IgD-negative memory B cell (primary cell): ENCODE measurements at regions not wholly inside any gene's neighbourhood (a gene's known extent, or its start where the extent isn't known, plus 50 kb on each side); places are given as distances from the start of the nearest gene placed in this dataset.
"Not testable (repeated sequence)": the region's sequence is repeated elsewhere in the genome, so short reads cannot be mapped to it uniquely, and the experiment has no call there.

Experiments
- H3K27ac Mint-ChIP-seq, 3 donors: one replicate each; pipeline ENCODE4 v1.8.0; 2020 to 2022; ENCODE audit warnings: mild to moderate bottlenecking in 3 of 3, mixed read lengths in 3 of 3, moderate library complexity in 1 of 3
- H3K27me3 Mint-ChIP-seq: one replicate; pipeline ENCODE4 v1.8.0; 2021; ENCODE audit warnings: mixed read lengths
- H3K36me3 Mint-ChIP-seq: one replicate; pipeline ENCODE4 v1.8.0; 2020; ENCODE audit warnings: mild to moderate bottlenecking, mixed read lengths
- H3K4me1 Mint-ChIP-seq, 3 donors: one replicate each; pipeline ENCODE4 v1.8.0; 2020 to 2022; ENCODE audit warnings: mixed read lengths in 3 of 3, mild to moderate bottlenecking in 1 of 3
- H3K4me3 Mint-ChIP-seq, 4 donors: one replicate each; pipeline ENCODE4 v1.8.0; 2020 to 2022; ENCODE audit warnings: mild to moderate bottlenecking in 4 of 4, mixed read lengths in 4 of 4, moderate library complexity in 3 of 4
- H3K9me3 Mint-ChIP-seq, 3 donors: one replicate each; pipeline ENCODE4 v1.8.0; 2020 to 2021; ENCODE audit warnings: mixed read lengths in 3 of 3, mild to moderate bottlenecking in 1 of 3

GRCh38 chr7:70989-71388 lies 121.4 kb upstream of the FAM20C start:
- H3K27ac Mint-ChIP-seq, H3K36me3 Mint-ChIP-seq: not testable (repeated sequence)

DNA sequence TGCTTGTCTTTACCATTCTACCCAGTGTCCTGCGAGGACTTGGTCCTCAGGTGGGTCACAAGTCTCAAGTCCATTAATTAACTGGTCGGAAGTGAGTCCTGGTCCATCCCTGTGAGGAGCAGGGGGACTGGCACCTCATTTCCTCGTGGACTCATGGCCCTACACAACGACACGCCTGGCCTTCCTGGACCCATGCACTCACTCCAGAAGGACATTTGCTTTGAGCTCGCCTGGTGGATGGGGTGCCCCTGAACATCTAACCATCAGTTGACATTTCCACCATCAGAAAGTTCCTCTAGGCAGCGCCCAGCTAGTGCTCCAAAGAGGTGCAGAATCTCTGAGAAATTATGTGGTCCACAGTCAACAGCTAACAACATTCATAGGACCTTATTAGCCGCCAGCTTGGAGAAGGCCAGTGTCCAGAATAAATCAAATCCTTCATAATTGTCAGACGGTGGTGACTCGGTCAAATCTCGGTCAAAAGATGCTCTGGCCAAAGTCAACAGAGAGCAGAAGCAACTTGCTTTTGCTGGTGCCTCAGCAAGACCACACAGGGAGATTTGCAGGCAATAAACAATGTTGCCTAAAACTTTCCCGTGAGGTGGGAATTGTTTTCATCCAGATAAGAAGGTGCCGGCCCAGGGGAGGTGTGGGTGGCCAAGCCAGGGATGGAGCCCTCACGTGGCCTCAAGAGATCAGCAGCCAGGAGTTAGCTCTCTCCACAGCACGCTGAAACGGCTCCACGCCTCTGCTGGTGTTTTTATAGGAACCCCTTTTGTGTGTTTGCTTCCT lies 119.9 kb upstream of the FAM20C start:
- not testable (repeated sequence) for H3K9me3 Mint-ChIP-seq, H3K27ac Mint-ChIP-seq, H3K27me3 Mint-ChIP-seq, H3K4me3 Mint-ChIP-seq, H3K4me1 Mint-ChIP-seq, H3K36me3 Mint-ChIP-seq

More at GRCh38 chr7:70989-71388, 121.4 kb upstream of the FAM20C start:
- not testable (repeated sequence) for H3K27me3 Mint-ChIP-seq, H3K4me3 Mint-ChIP-seq, H3K9me3 Mint-ChIP-seq, H3K4me1 Mint-ChIP-seq

- H3K4me3 Mint-ChIP-seq, H3K27me3 Mint-ChIP-seq, H3K9me3 Mint-ChIP-seq, H3K4me1 Mint-ChIP-seq, H3K27ac Mint-ChIP-seq, H3K36me3 Mint-ChIP-seq: not testable (repeated sequence)
Measured at GRCh38 chr7:73058-73331, 119.4 kb upstream of the FAM20C start.

DNA sequence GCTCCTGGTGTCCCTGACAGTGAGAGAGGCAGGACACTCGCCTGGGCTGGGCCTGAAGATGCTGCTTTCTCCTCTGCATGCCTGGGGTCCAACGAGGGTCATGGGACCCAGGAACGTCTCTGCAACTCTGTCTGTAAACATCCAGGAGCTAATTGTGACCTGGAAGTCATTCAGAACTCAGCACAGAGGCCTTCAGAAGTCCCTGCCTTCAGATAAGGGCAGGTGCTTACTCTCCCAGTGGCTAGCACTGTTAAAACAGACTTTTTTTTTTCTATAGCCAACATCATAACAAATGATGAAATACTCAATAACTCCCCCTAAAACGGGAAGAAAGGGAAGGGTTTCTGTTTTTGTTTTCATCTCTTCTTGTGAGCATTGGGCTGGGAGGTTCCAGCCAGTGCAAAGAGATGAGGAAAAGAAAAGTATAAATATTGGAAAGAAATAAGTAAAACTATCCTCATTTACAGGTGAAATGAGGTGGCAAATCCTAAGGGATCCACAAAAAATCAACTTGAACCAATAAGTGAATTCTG lies 118.3 kb upstream of the FAM20C start:
- not testable (repeated sequence) for H3K36me3 Mint-ChIP-seq, H3K4me3 Mint-ChIP-seq, H3K27me3 Mint-ChIP-seq, H3K4me1 Mint-ChIP-seq, H3K9me3 Mint-ChIP-seq, H3K27ac Mint-ChIP-seq

DNA sequence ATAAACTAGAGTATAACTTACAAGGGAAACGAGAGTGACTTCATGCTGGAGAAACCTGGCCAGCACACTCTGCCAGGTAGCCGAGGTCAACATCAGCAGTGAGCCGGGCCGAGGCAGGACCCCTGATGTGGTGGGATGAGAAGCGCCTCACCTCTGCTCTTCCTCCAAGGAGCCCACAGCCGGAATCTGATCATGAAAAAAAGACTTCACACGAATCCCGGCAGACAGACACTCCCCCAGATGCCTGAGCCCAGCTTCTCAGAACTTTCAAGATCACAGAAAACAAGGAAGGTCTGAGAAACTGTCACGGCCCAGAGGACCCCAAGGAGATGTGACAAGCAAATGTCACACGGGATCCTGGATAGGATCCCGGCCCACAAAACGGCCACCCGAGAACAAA lies 116.9 kb upstream of the FAM20C start:
- not testable (repeated sequence) for H3K4me1 Mint-ChIP-seq, H3K36me3 Mint-ChIP-seq, H3K9me3 Mint-ChIP-seq, H3K27ac Mint-ChIP-seq, H3K27me3 Mint-ChIP-seq, H3K4me3 Mint-ChIP-seq

DNA sequence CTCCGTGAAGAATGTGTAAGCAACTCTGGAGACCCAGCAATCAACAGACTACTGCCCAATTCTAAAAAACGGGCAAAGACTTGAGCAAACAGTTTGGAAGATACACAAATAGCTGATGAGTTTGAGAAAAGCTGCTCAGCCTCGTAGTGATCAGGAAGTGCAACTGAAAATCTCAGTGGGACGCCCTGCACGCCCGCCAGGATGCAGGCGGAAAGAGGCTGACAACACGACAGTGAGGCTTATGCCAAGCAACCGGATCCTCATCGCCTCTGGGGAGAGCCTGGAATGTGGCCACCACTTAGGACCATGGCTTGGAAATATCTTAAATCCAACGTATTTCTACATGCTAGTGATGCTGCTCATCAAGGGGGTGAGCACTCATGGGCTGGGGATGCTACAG lies 116.2 kb upstream of the FAM20C start:
- H3K36me3 Mint-ChIP-seq, H3K27me3 Mint-ChIP-seq, H3K4me1 Mint-ChIP-seq, H3K27ac Mint-ChIP-seq, H3K9me3 Mint-ChIP-seq, H3K4me3 Mint-ChIP-seq: not testable (repeated sequence)

DNA sequence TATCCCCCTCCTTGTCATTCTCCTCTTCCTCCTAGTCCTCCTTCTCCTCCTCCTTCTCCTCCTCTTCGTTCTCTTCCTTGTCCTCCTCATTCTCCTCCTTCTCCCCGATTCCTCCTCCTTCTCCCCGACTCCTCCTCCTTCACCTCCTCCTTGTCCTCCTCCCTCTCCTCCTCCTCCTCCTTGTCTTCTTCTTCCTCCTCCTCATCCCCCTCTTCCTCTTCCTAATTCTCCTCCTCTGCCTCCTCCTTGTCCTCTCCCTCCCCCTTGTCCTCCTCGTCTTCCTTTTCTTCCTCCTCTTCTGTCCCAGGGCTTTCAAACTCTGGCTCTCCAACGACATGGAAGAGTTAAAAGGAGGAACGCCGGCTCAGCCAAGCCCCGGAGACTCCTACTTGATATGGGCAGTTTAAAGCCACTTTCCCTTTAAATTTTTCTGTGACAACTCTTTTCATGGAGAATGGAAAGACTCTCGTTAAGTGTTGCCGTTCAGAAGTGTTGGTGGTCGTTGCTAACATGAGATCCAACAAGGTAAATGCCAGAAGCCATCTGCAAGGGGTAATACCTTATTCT lies 115.5 kb upstream of the FAM20C start:
- not testable (repeated sequence) for H3K27me3 Mint-ChIP-seq, H3K9me3 Mint-ChIP-seq, H3K36me3 Mint-ChIP-seq, H3K4me1 Mint-ChIP-seq, H3K27ac Mint-ChIP-seq, H3K4me3 Mint-ChIP-seq

- not testable (repeated sequence) for H3K9me3 Mint-ChIP-seq, H3K4me1 Mint-ChIP-seq, H3K36me3 Mint-ChIP-seq, H3K27me3 Mint-ChIP-seq, H3K4me3 Mint-ChIP-seq, H3K27ac Mint-ChIP-seq
Measured at GRCh38 chr7:78862-79261, 113.5 kb upstream of the FAM20C start.

DNA sequence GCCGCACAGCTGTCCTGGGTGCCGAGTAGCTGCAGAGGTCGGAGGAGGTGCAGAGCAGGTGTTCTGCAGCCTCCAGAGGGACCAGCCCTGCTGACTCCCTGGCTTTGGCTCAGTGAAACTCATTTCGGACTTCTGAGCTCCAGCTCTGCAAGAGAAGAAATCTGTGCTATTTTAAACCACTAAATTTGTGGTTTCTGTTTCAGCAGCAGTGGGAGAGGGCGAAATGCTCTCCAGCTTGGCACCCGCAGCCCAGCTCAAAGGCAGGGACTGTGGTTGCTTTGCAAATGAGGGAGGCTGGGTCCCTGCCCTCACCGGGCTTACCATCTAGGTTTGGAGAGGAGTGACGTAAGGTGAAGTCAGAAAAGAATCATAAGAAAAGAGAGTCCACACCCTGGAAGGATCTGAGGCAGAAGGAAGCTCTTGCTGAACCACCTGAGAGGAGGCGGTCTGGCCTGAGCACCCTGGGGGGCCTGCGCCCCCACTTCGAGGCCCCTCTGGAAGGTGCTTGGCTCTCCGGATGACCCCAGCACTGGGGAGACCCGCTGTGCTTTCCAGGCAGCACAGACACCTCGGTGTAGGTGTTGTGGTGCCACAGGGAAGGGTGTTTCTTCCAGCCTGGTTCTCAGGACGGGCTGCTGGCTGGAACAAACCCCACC lies 112.8 kb upstream of the FAM20C start:
- peak overlapping the region in 1 of 4 donors; percentile 43 for H3K4me3 Mint-ChIP-seq
- not testable (repeated sequence) for H3K27me3 Mint-ChIP-seq, H3K9me3 Mint-ChIP-seq, H3K36me3 Mint-ChIP-seq, H3K27ac Mint-ChIP-seq, H3K4me1 Mint-ChIP-seq

GRCh38 chr7:80259-81067 lies 111.9 kb upstream of the FAM20C start:
- Mint-ChIP-seq H3K9me3 (no peaks in the 10 kb centered on the region), H3K27ac (no peak overlapping the region), H3K4me1 (peaks cover 0 to 1% (median 0%) of the 10 kb centered on the region in 3 donors), H3K27me3 (peaks cover 8% of the 10 kb centered on the region), H3K4me3 (no peak overlapping the region), H3K36me3 (no peaks in the 10 kb centered on the region)

DNA sequence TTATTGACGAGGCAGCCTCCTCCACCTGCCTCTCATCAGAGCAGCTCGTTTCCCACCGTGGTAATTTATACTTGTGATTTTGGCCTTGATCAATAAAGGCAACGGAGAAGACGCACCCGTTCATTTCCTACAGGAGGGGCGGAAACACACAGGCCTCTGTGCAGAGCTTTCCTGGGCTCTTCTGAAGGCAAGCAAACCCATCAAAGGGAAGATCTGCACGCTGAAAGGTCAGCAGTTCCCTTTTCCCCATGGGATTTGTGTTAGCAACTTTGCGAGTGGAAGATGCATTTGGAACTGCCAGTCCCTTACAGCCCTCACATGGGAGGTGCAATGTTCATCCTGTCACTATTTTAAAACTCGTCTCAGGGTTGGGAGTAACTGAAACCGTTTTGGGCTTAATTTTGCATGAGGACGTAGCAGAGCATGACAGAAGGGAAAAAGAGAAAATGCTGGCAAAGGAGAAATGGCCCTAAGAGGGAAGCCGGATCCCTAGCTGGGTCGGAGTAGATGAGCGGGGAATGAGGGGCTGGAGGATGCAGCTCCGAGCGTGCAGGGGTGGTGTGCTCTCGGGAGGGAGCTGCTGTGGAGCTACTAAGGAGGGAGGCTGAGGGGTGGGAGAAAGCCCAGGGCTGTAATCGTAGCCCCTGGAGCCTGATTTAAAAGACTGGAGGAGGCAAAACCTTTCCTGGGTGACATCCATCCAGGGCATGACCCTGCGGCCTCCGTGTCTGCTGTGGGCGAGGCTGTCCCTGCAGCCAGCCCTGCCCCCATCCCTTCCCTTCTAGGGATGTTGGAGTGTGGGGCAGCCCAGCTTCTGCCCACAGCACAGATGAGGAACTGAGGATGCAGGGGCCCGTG lies 111.1 kb upstream of the FAM20C start:
- Mint-ChIP-seq H3K27ac (no peak overlapping the region), H3K27me3 (peaks cover 8% of the 10 kb centered on the region), H3K4me1 (peaks cover 0 to 1% (median 0%) of the 10 kb centered on the region in 3 donors), H3K4me3 (no peak overlapping the region), H3K36me3 (no peaks in the 10 kb centered on the region), H3K9me3 (no peaks in the 10 kb centered on the region)

DNA sequence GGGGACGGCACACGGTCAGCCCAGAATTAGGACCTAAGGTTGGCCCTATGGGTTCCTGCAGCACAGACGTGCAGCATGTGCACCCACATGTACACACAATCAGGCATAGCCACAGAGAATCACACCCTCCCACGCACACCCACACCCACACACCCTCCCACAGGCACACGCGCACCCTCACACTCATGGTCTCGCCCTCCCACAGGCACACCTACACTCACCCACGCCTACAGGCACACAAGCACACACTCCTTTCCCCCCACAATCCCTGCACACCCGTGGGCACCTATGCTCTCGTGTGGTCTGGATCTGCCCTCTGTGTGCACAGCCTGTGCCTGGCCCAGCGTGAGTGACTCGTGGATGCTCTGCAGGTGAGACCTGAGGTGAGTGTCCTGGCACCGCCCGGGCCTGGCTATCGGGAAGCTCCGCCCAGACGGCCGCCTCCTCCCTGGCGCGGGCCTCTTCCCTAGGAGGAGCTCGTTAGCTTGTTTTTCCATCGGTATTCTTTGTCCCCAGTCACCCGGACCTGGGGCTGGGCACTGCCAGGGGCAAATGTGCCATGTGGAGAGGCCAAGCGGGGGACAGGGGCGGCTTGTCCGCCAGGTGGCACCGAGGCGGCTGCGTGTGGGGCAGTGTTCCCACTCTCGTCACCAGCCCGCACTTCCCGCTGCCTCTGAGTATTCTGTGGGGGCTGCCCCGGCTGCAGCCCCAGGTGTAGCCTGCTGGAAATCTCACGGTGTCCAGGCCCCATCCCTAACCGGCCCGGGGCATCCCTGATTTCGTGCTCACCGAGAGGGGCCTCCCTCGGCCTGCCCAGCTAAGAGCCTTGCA lies 110.2 kb upstream of the FAM20C start:
- Mint-ChIP-seq H3K36me3 (no peaks in the 10 kb centered on the region), H3K4me1 (peaks cover 0 to 1% (median 0%) of the 10 kb centered on the region in 3 donors), H3K27ac (no peak overlapping the region), H3K27me3 (peaks cover 8% of the 10 kb centered on the region), H3K4me3 (no peak overlapping the region), H3K9me3 (no peaks in the 10 kb centered on the region)

DNA sequence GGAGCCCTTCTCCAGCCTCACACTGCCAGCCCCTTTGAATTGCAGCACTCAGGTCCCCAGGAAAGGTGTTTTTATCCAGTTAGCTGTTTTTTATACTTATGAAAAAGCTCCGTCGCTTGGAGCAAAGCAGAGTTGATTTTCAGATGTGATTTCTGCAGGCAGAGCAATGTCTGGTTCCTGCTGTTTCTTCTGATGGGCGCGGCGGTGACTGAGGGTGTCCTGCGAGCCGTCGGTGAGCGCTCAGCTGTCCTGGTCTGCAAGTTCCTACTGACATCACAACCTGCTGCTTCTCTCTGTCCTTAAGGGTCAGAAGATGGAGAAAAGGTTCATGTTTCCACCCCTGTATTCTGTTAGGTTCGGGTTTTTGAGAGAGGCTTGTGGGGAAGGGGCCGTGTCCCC lies 109.6 kb upstream of the FAM20C start:
- Mint-ChIP-seq H3K36me3 (no peaks in the 10 kb centered on the region), H3K4me1 (peaks cover 0 to 1% (median 0%) of the 10 kb centered on the region in 3 donors), H3K9me3 (no peaks in the 10 kb centered on the region), H3K27ac (no peak overlapping the region), H3K4me3 (no peak overlapping the region), H3K27me3 (peaks cover 8% of the 10 kb centered on the region)

DNA sequence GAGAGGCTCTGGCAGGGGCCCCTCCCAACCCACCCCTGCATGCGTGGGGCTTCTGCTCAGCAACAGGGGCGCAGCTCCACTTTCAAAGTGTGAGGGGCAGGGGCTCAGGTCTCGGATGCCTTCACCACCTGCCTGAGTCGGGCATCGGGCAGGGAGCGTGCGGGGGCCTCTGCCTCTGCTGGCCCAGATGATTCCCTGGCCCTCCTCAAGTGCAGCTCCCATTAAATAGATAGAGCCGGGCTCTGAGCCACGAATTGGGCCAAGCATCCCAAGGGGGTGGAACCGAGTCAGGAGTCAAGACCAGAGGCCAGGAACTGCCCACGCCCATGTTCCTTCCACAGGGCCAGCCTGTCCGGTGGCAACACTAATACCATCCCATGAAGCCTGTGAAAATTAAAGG lies 108.9 kb upstream of the FAM20C start:
- no peaks in the 10 kb centered on the region for H3K36me3 Mint-ChIP-seq
- H3K27me3 Mint-ChIP-seq, result peaks cover 8% of the 10 kb centered on the region
- H3K27ac Mint-ChIP-seq, result no peak overlapping the region
- no peaks in the 10 kb centered on the region for H3K9me3 Mint-ChIP-seq
- peaks cover 0 to 1% (median 0%) of the 10 kb centered on the region in 3 donors for H3K4me1 Mint-ChIP-seq
- no peak overlapping the region for H3K4me3 Mint-ChIP-seq
